ENCODE measurements at regions not wholly inside any gene's neighbourhood (a gene's known extent, or its start where the extent isn't known, plus 50 kb on each side); places are given as distances from the start of the nearest gene placed in this dataset.
A peak's percentile ranks its signal among the peaks of the same experiment; 100 is the strongest.

GRCh38 chr11:128343870-128344269, 243.5 kb downstream of the ETS1 start:
- POLR2A ChIA-PET, result no interaction called here
- TF ChIP-seq IRF2 (CRISPR knock-in tag; IDR thresholded peaks at IDR 0.05; ENCODE audit: borderline replicate concordance, low read depth), result no peak
- TF ChIP-seq, protein P1, sequence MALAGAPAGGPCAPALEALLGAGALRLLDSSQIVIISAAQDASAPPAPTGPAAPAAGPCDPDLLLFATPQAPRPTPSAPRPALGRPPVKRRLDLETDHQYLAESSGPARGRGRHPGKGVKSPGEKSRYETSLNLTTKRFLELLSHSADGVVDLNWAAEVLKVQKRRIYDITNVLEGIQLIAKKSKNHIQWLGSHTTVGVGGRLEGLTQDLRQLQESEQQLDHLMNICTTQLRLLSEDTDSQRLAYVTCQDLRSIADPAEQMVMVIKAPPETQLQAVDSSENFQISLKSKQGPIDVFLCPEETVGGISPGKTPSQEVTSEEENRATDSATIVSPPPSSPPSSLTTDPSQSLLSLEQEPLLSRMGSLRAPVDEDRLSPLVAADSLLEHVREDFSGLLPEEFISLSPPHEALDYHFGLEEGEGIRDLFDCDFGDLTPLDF (CRISPR knock-in tag; IDR thresholded peaks at IDR 0.05), result no peak
- no peak for TF ChIP-seq HMGXB4 (CRISPR knock-in tag; IDR thresholded peaks at IDR 0.05)
- TF ChIP-seq FOXK1 (CRISPR knock-in tag; IDR thresholded peaks at IDR 0.05), result no peak
- TF ChIP-seq RORB (CRISPR knock-in tag; IDR thresholded peaks at IDR 0.05), result no peak
- TF ChIP-seq ZNF416 (CRISPR knock-in tag; IDR thresholded peaks at IDR 0.05), result no peak
- no peak for TF ChIP-seq ZNF317 (CRISPR knock-in tag; IDR thresholded peaks at IDR 0.05; ENCODE audit: borderline replicate concordance, low read depth)
- TF ChIP-seq TEAD4 (CRISPR knock-in tag; IDR thresholded peaks at IDR 0.05), result no peak
- TF ChIP-seq CBFB (CRISPR knock-in tag; IDR thresholded peaks at IDR 0.05; ENCODE audit: low read depth), result no peak
- no peak for TF ChIP-seq SMAD4 (CRISPR knock-in tag; IDR thresholded peaks at IDR 0.05)
- TF ChIP-seq FOXP1 (CRISPR knock-in tag; IDR thresholded peaks at IDR 0.05; ENCODE audit: borderline replicate concordance), result no peak
- no peaks in the 10 kb centered on the region for H3K36me3 Mint-ChIP-seq
- H3K27ac Mint-ChIP-seq, result no peak overlapping the region
- ATAC-seq (no peak), DNase-seq (ENCODE audit: low spot score) (no peak)
- no peaks in the 10 kb centered on the region for H3K27me3 Mint-ChIP-seq (ENCODE audit: low read depth)
- no peak overlapping the region for H3K4me3 Mint-ChIP-seq
- peaks cover 22% of the 10 kb centered on the region for H3K4me1 Mint-ChIP-seq
- H3K9me3 Mint-ChIP-seq, result no peaks in the 10 kb centered on the region
- CTCF ChIA-PET, result no interaction called here

DNA sequence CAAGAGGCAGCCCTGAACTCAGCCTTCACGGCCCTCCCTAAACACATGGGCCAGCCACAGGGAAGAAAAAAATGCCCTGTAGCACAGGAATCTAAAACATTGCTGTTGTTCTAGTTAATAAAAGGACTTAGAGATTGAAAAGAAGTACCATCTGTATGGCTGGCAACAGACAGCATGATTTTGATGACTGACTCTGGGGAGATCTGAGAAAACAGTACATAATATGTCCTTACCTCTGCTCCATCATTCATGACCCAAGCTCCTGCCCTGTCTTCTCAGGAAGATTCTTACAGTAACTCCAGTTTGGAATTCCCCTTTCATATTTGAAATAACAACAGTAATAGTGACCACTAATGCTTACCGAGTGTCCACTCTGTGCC, 244.2 kb downstream of the ETS1 start:
- Mint-ChIP-seq H3K9me3 (no peaks in the 10 kb centered on the region), H3K4me3 (no peak overlapping the region), H3K27ac (no peak overlapping the region), H3K4me1 (peaks cover 22% of the 10 kb centered on the region), H3K36me3 (no peaks in the 10 kb centered on the region), H3K27me3 (ENCODE audit: low read depth) (no peaks in the 10 kb centered on the region)
- ChIA-PET CTCF (interaction anchor here (1.0 to 1.2 kb wide), 2 partner anchors 20 to 171 kb away, joined by 3 read pairs; no protein-coding TSS in a partner anchor), POLR2A (no interaction called here)
- no peak for DNase-seq (ENCODE audit: low spot score)
- ATAC-seq, result no peak
- TF ChIP-seq FOXK1 (CRISPR knock-in tag; IDR thresholded peaks at IDR 0.05) (no peak), EMX1 (CRISPR knock-in tag; IDR thresholded peaks at IDR 0.05) (no peak), TEAD1 (CRISPR knock-in tag; IDR thresholded peaks at IDR 0.05) (no peak)
- TF ChIP-seq, protein P2, sequence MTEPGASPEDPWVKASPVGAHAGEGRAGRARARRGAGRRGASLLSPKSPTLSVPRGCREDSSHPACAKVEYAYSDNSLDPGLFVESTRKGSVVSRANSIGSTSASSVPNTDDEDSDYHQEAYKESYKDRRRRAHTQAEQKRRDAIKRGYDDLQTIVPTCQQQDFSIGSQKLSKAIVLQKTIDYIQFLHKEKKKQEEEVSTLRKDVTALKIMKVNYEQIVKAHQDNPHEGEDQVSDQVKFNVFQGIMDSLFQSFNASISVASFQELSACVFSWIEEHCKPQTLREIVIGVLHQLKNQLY (CRISPR knock-in tag; IDR thresholded peaks at IDR 0.05), result no peak

DNA sequence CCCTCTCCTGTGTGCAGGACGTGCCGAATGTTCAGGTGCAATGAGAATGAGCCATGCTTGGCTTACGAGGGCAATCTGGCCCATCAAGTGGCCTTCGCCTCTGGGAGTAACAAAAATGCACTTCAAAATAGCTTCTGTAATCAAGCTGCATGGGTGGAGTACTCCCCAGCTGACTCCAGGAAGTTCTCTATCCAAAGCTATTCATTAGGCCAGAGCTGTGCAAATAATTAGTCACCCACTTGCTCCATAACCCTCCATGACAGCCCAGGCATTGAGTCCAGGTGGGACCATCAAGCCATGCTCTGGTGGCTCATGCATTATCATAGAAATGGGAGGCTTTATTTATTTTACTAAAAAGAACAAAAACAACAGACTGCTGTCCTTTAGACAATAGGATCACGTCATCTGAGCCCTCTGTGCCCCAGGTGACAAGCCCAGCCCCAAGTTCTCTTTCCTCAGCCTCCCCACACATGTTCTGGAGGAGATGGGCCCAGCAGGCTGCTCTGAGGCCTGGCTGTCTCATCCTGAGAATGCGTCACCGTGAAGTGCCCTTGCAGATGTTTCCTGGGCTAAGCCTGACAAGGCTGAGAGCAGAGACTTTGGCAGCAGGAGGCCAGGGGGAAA, 244.7 kb downstream of the ETS1 start:
- TF ChIP-seq TEAD4 (CRISPR knock-in tag; IDR thresholded peaks at IDR 0.05) (no peak), NFE2L1 (CRISPR knock-in tag; IDR thresholded peaks at IDR 0.05) (no peak), SP1 (CRISPR knock-in tag; conservative IDR thresholded peaks at IDR 0.05) (no peak), FOXK1 (CRISPR knock-in tag; IDR thresholded peaks at IDR 0.05) (no peak), GRHL2 (CRISPR knock-in tag; IDR thresholded peaks at IDR 0.05; ENCODE audit: insufficient replicate concordance, severe bottlenecking) (no peak), PRRX2 (CRISPR knock-in tag; IDR thresholded peaks at IDR 0.05) (no peak), MYBL2 (CRISPR knock-in tag; IDR thresholded peaks at IDR 0.05) (no peak), NR3C1 (CRISPR knock-in tag; conservative IDR thresholded peaks at IDR 0.05; ENCODE audit: low read depth) (no peak), HMGXB4 (CRISPR knock-in tag; IDR thresholded peaks at IDR 0.05) (no peak)
- TF ChIP-seq, protein P3, sequence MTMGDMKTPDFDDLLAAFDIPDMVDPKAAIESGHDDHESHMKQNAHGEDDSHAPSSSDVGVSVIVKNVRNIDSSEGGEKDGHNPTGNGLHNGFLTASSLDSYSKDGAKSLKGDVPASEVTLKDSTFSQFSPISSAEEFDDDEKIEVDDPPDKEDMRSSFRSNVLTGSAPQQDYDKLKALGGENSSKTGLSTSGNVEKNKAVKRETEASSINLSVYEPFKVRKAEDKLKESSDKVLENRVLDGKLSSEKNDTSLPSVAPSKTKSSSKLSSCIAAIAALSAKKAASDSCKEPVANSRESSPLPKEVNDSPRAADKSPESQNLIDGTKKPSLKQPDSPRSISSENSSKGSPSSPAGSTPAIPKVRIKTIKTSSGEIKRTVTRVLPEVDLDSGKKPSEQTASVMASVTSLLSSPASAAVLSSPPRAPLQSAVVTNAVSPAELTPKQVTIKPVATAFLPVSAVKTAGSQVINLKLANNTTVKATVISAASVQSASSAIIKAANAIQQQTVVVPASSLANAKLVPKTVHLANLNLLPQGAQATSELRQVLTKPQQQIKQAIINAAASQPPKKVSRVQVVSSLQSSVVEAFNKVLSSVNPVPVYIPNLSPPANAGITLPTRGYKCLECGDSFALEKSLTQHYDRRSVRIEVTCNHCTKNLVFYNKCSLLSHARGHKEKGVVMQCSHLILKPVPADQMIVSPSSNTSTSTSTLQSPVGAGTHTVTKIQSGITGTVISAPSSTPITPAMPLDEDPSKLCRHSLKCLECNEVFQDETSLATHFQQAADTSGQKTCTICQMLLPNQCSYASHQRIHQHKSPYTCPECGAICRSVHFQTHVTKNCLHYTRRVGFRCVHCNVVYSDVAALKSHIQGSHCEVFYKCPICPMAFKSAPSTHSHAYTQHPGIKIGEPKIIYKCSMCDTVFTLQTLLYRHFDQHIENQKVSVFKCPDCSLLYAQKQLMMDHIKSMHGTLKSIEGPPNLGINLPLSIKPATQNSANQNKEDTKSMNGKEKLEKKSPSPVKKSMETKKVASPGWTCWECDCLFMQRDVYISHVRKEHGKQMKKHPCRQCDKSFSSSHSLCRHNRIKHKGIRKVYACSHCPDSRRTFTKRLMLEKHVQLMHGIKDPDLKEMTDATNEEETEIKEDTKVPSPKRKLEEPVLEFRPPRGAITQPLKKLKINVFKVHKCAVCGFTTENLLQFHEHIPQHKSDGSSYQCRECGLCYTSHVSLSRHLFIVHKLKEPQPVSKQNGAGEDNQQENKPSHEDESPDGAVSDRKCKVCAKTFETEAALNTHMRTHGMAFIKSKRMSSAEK (CRISPR knock-in tag; IDR thresholded peaks at IDR 0.05; ENCODE audit: borderline replicate concordance), result no peak
- TF ChIP-seq, protein P4, sequence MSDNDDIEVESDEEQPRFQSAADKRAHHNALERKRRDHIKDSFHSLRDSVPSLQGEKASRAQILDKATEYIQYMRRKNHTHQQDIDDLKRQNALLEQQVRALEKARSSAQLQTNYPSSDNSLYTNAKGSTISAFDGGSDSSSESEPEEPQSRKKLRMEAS (CRISPR knock-in tag; IDR thresholded peaks at IDR 0.05), result no peak
- POLR2A ChIA-PET, result no interaction called here
- no peak overlapping the region for H3K27ac Mint-ChIP-seq
- H3K27me3 Mint-ChIP-seq (ENCODE audit: low read depth), result no peaks in the 10 kb centered on the region
- DNase-seq (ENCODE audit: low spot score) (no peak), ATAC-seq (peak; percentile 66)
- no peaks in the 10 kb centered on the region for H3K9me3 Mint-ChIP-seq
- peaks cover 22% of the 10 kb centered on the region for H3K4me1 Mint-ChIP-seq
- no peaks in the 10 kb centered on the region for H3K36me3 Mint-ChIP-seq
- CTCF ChIA-PET, result interaction anchor here (1.0 to 1.2 kb wide), 4 partner anchors 19 to 279 kb away, joined by 3 to 6 read pairs (median 3); no protein-coding TSS in a partner anchor
- no peak overlapping the region for H3K4me3 Mint-ChIP-seq

Measured in WTC11 (cell line).